ENCODE measurements at regions not wholly inside any gene's neighbourhood (a gene's known extent, or its start where the extent isn't known, plus 50 kb on each side); places are given as distances from the start of the nearest gene placed in this dataset.

DNA sequence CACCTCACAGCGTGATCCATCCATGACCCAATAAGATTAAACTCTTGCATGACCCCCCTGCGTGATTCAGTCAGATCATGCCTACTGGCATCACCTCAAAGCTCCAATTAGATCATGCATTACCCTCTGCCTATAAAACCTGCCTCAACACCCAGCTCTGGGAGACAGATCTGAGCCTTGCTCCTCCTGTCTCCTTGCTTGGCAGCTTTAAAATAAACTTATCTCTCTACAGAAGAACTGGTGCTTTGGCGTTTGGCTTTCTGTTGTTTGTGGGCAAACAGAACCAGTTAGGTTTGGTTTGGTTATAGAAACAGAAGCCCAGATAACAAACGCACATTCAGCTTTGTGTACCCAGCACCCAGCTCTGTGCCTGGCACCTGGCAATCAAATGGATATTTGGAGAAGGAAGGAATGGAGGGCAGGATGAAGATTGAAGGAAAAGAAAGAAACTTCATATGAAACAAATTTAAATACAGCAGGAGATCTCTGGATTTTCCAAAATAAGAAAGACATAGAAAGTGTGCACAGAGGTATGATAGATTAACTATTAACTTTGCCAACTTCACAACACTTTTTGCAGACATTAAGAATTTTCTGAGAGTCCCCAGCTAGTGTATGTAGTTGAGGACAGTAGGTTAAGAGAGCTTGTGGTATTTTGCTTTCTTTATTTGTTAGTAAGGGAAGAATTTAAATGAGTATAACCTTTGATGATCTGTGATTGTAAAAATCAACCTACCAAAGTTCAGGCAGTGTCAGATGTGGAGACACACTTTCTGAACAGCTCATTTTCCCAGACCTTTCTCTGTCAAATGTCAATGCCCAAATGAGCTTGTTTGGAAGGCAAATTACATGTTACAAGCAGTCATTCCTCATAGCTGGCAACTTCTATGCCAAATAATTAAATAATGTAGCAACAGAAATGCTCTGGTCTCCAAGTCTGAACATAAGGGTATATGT lies 102.1 kb upstream of the ASTN2 start:
- ATAC-seq (ENCODE audit: insufficient number of reproducible peaks, low FRiP score, low read depth): no peak
- H3K4me1 ChIP-seq (ENCODE audit: control insufficient read depth in 1 of 2, low read depth in 2 of 2): no peaks in the 10 kb centered on the region
- no peaks in the 10 kb centered on the region for H3K9me3 ChIP-seq
- no peaks in the 10 kb centered on the region for H3K27me3 ChIP-seq (replicated peaks; ENCODE audit: insufficient read depth)
- TF ChIP-seq, protein P1, sequence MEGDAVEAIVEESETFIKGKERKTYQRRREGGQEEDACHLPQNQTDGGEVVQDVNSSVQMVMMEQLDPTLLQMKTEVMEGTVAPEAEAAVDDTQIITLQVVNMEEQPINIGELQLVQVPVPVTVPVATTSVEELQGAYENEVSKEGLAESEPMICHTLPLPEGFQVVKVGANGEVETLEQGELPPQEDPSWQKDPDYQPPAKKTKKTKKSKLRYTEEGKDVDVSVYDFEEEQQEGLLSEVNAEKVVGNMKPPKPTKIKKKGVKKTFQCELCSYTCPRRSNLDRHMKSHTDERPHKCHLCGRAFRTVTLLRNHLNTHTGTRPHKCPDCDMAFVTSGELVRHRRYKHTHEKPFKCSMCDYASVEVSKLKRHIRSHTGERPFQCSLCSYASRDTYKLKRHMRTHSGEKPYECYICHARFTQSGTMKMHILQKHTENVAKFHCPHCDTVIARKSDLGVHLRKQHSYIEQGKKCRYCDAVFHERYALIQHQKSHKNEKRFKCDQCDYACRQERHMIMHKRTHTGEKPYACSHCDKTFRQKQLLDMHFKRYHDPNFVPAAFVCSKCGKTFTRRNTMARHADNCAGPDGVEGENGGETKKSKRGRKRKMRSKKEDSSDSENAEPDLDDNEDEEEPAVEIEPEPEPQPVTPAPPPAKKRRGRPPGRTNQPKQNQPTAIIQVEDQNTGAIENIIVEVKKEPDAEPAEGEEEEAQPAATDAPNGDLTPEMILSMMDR (IDR thresholded peaks at IDR 0.05): no peak
- DNase-seq (ENCODE audit: low spot score): no peak
- H3K27ac ChIP-seq: no peak overlapping the region
- H3K4me3 ChIP-seq: no peak overlapping the region
- H3K36me3 ChIP-seq: no peaks in the 10 kb centered on the region

DNA sequence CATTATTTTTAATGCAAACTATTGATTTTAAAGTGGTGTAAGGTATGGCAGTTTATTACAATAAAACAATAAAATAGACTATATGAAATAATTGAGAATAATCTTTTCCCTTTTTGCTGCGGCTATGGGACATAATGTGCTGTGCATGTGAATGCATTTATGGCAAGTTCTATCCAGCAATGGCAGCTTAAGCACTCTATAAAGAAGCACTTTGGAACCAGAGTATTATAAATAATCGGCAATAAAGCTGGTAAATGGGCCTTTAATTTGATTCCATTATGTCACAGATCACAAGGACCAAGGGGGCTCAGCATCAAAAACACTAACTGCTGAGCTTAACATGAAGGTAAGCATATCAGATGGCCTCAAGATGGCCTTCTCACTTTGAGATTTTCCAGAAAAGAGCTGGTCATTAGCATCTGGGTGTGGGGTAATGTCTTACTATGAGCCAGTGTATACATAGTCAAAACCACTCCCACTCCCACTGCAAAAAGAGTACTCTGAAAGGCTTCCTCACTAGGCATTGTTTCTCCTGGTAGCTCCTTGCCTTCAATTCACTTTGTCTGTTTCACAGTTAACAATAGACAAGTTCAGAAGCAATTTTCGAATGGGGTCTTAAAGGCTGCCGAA lies 97.1 kb upstream of the ASTN2 start:
- no peak overlapping the region for H3K4me3 ChIP-seq
- no peak for ATAC-seq (ENCODE audit: insufficient number of reproducible peaks, low FRiP score, low read depth)
- H3K27ac ChIP-seq: no peak overlapping the region
- no peaks in the 10 kb centered on the region for H3K4me1 ChIP-seq (ENCODE audit: control insufficient read depth in 1 of 2, low read depth in 2 of 2)
- DNase-seq (ENCODE audit: low spot score): no peak
- no peaks in the 10 kb centered on the region for H3K27me3 ChIP-seq (replicated peaks; ENCODE audit: insufficient read depth)
- TF ChIP-seq, protein P1 (IDR thresholded peaks at IDR 0.05): no peak
- no peaks in the 10 kb centered on the region for H3K36me3 ChIP-seq
- H3K9me3 ChIP-seq: no peaks in the 10 kb centered on the region

DNA sequence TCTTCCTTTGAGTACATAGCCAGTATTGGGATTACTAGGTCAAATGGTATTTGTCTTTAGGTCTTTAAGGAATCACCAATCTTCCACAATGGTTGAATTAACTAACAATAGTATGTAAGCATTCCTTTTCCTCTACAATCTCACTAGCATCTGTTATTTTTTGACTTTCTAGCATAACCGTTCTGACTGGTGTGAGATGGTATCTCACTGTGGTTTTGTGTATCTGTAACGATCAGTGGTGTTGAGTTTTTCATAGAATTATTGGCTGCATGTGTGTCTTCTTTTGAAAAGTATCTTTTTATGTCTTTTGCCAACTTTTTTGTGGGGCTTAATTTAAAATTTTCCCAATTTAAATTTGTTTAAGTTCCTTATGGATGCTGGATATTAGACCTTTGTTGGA lies 81.5 kb upstream of the ASTN2 start:
- Histone ChIP-seq H3K27ac (no peak overlapping the region), H3K9me3 (no peaks in the 10 kb centered on the region), H3K4me1 (ENCODE audit: control insufficient read depth in 1 of 2, low read depth in 2 of 2) (no peaks in the 10 kb centered on the region), H3K27me3 (replicated peaks; ENCODE audit: insufficient read depth) (no peaks in the 10 kb centered on the region), H3K4me3 (no peak overlapping the region), H3K36me3 (no peaks in the 10 kb centered on the region)
- TF ChIP-seq, protein P1 (IDR thresholded peaks at IDR 0.05): no peak
- no peak for ATAC-seq (ENCODE audit: insufficient number of reproducible peaks, low FRiP score, low read depth)
- no peak for DNase-seq (ENCODE audit: low spot score)

DNA sequence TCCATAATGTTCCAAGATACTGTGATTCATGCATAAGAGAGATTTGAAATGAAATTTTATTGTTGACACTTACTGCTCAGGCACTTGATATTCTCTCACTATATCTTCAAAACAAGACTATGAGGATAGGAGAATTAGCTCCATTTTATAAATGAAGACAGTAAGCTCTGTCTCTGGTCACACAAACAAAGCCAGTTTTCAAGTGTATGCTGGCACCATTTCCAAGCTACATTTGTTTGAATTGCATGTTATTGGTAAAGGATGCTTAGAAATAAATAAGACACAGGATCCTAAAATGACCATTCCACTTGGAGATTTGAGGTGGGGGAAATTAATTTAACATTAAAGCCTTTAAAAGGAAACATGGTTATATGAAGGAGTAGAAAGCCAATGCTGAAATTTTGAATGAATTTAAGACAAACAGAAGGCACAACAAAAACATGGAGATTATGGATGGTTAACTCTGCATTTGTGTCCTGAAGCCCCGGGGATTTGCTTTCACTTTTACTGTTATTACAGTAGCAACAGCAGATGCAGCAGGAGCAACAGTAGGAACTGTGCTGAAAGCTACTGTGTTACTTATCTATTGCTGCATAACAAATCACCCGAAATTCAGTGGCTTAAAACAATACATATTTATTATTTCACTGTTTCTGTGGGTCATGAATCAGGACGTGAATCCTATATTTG lies 79.7 kb upstream of the ASTN2 start:
- H3K9me3 ChIP-seq: no peaks in the 10 kb centered on the region
- no peaks in the 10 kb centered on the region for H3K27me3 ChIP-seq (replicated peaks; ENCODE audit: insufficient read depth)
- H3K4me3 ChIP-seq: no peak overlapping the region
- H3K27ac ChIP-seq: no peak overlapping the region
- ATAC-seq (ENCODE audit: insufficient number of reproducible peaks, low FRiP score, low read depth): no peak
- H3K36me3 ChIP-seq: no peaks in the 10 kb centered on the region
- no peak for DNase-seq (ENCODE audit: low spot score)
- H3K4me1 ChIP-seq (ENCODE audit: control insufficient read depth in 1 of 2, low read depth in 2 of 2): no peaks in the 10 kb centered on the region
- TF ChIP-seq, protein P1 (IDR thresholded peaks at IDR 0.05): no peak

DNA sequence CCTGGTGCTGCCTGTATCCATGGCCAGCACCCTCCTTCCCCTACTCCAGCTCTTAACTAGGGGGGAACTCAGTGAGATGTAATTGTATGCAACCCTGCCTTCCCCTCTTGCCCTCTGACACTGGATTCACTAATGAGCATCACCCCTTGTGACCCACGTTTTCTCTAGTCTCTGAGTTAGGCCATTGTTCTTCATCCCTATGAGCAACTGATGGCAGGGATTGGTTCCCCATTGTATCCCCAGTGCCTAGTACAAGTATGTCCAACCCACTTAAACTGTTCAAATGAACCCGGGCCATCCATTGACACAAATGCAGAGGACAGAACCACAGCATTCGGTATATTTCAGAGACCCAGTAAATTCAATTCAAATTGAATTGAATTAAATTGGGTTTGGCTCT lies 77.6 kb upstream of the ASTN2 start:
- Histone ChIP-seq H3K4me3 (no peak overlapping the region), H3K27ac (no peak overlapping the region), H3K27me3 (replicated peaks; ENCODE audit: insufficient read depth) (no peaks in the 10 kb centered on the region), H3K4me1 (ENCODE audit: control insufficient read depth in 1 of 2, low read depth in 2 of 2) (no peaks in the 10 kb centered on the region), H3K9me3 (no peaks in the 10 kb centered on the region), H3K36me3 (no peaks in the 10 kb centered on the region)
- no peak for ATAC-seq (ENCODE audit: insufficient number of reproducible peaks, low FRiP score, low read depth)
- no peak for DNase-seq (ENCODE audit: low spot score)
- TF ChIP-seq, protein P1 (IDR thresholded peaks at IDR 0.05): no peak

Data from thoracic aorta (tissue), 2 donors.